Neuronal stem cell (in vitro differentiated cells): ENCODE measurements at regions not wholly inside any gene's neighbourhood (a gene's known extent, or its start where the extent isn't known, plus 50 kb on each side); places are given as distances from the start of the nearest gene placed in this dataset.

Source experiments
- DNase-seq: peaks from one replicate; pipeline ENCODE4 v3.0.0-alpha.2; 2013; ENCODE audit warnings: low spot score
- H2AFZ ChIP-seq: one replicate; pipeline ENCODE4 v1.6.1; 2013; ENCODE audit warnings: mild to moderate bottlenecking, low read length, inconsistent platforms
- H2AK5ac ChIP-seq: 2 replicates; pipeline ENCODE4 v1.6.1; 2013; ENCODE audit warnings: low read depth, mild to moderate bottlenecking, inconsistent platforms, low read length, moderate library complexity, mixed read lengths
- H2BK120ac ChIP-seq: 2 replicates; pipeline ENCODE4 v1.6.1; 2013; ENCODE audit warnings: low read depth, mild to moderate bottlenecking, inconsistent platforms, low read length, moderate library complexity, mixed read lengths
- H2BK12ac ChIP-seq: one replicate; pipeline ENCODE4 v1.6.1; 2013; ENCODE audit warnings: low read length, inconsistent platforms
- H2BK15ac ChIP-seq: 2 replicates; pipeline ENCODE4 v1.6.1; 2013; ENCODE audit warnings: mild to moderate bottlenecking, low read length, inconsistent platforms, mixed read lengths
- H2BK5ac ChIP-seq: one replicate; pipeline ENCODE4 v1.6.1; 2013; ENCODE audit warnings: inconsistent platforms, mild to moderate bottlenecking, low read length, moderate library complexity
- H3K14ac ChIP-seq: one replicate; pipeline ENCODE4 v1.6.1; 2013; ENCODE audit warnings: low read length, inconsistent platforms
- H3K18ac ChIP-seq: 2 replicates; pipeline ENCODE4 v1.6.1; 2013; ENCODE audit warnings: low read length, inconsistent platforms
- H3K23ac ChIP-seq: 2 replicates; pipeline ENCODE4 v1.6.1; 2013; ENCODE audit warnings: low read depth, mild to moderate bottlenecking, mixed read lengths, low read length, inconsistent platforms; ENCODE audit not compliant: poor library complexity
- H3K27ac ChIP-seq: replicated peaks from 3 replicates; pipeline ENCODE4 v1.5.1; 2013; ENCODE audit warnings: low read length, inconsistent platforms
- H3K27me3 ChIP-seq, 3 experiments: 2 replicates each; pipeline ENCODE4 v1.6.1; 2013; ENCODE audit warnings: low read length in 3 of 3, mild to moderate bottlenecking in 2 of 3, inconsistent platforms in 1 of 3, low read depth in 1 of 3, mixed read lengths in 1 of 3, moderate library complexity in 1 of 3; ENCODE audit not compliant: control insufficient read depth in 3 of 3, insufficient read depth in 3 of 3
- H3K36me3 ChIP-seq, 2 donors: replicated peaks in 1 of 2; 2 replicates each; pipeline ENCODE4 v1.6.1; 2013; ENCODE audit warnings: low read length in 2 of 2; ENCODE audit not compliant: control insufficient read depth in 2 of 2, insufficient read depth in 2 of 2
- H3K4ac ChIP-seq: 2 replicates; pipeline ENCODE4 v1.6.1; 2013; ENCODE audit warnings: inconsistent platforms, mild to moderate bottlenecking, low read length, moderate library complexity
- H3K4me1 ChIP-seq, 2 donors: 1 replicate in 1 of 2; 2 replicates in 1 of 2; pipeline ENCODE4 v1.6.1; 2013; ENCODE audit warnings: low read length in 2 of 2, low read depth in 1 of 2; ENCODE audit not compliant: control insufficient read depth in 2 of 2, insufficient read depth in 1 of 2
- H3K4me2 ChIP-seq: one replicate; pipeline ENCODE4 v1.6.1; 2013; ENCODE audit warnings: mild to moderate bottlenecking, low read length, inconsistent platforms; ENCODE audit not compliant: insufficient read depth, poor library complexity, severe bottlenecking
- H3K4me3 ChIP-seq, 2 donors: 2 replicates each; pipeline ENCODE4 v1.5.1; 2013; ENCODE audit warnings: low read length in 2 of 2, mild to moderate bottlenecking in 2 of 2, inconsistent platforms in 1 of 2, moderate library complexity in 1 of 2
- H3K79me1 ChIP-seq: one replicate; pipeline ENCODE4 v1.6.1; 2013; ENCODE audit warnings: low read depth, mild to moderate bottlenecking, inconsistent platforms, low read length, moderate library complexity
- H3K9ac ChIP-seq: one replicate; pipeline ENCODE4 v1.6.1; 2013; ENCODE audit warnings: mild to moderate bottlenecking, low read depth, low read length, inconsistent platforms; ENCODE audit not compliant: poor library complexity
- H3K9me3 ChIP-seq, 2 donors: replicated peaks in 1 of 2; 2 replicates each; pipeline versions ENCODE3 to v1.6.1; 2013; ENCODE audit warnings: low read length in 2 of 2, mild to moderate bottlenecking in 2 of 2, inconsistent platforms in 1 of 2, low read depth in 1 of 2, mixed read lengths in 1 of 2, moderate library complexity in 1 of 2; ENCODE audit not compliant: control insufficient read depth in 2 of 2, insufficient read depth in 1 of 2
- H4K8ac ChIP-seq: one replicate; pipeline ENCODE4 v1.6.1; 2013; ENCODE audit warnings: low read depth, mild to moderate bottlenecking, inconsistent platforms, low read length, moderate library complexity
- H4K91ac ChIP-seq: one replicate; pipeline ENCODE4 v1.6.1; 2013; ENCODE audit warnings: low read length, low read depth, mild to moderate bottlenecking, inconsistent platforms; ENCODE audit not compliant: poor library complexity
- WGBS, 2 donors: extraction: QIAGEN DNeasy Blood & Tissue Kit; methylation state at CpG; one replicate each; pipeline ENCODE4 v1.1.7; 2013; ENCODE audit warnings: missing lambda C conversion rate in 2 of 2, mixed read lengths in 1 of 2; ENCODE audit not compliant: insufficient read length in 2 of 2, insufficient replicate concordance in 1 of 2; ENCODE audit errors: extremely low coverage in 2 of 2; 5-methylcytosine and 5-hydroxymethylcytosine counted together

GRCh38 chr17:70636517-70637133 lies 467.3 kb downstream of the KCNJ2 start:
- no peak overlapping the region for H4K8ac ChIP-seq
- H3K4ac ChIP-seq, result no peak overlapping the region
- H3K9me3 ChIP-seq, result peaks cover 0 to 8% of the 10 kb centered on the region in 2 donors
- no peaks in the 10 kb centered on the region for H3K27me3 ChIP-seq
- no peak overlapping the region for H3K27ac ChIP-seq
- H4K91ac ChIP-seq, result no peak overlapping the region
- no peak overlapping the region for H2BK12ac ChIP-seq
- no peak overlapping the region for H3K14ac ChIP-seq
- no peaks in the 10 kb centered on the region for H3K79me1 ChIP-seq
- H3K4me2 ChIP-seq, result no peak overlapping the region
- no peaks in the 10 kb centered on the region for H3K36me3 ChIP-seq
- no peak overlapping the region for H2BK15ac ChIP-seq
- H3K18ac ChIP-seq, result no peak overlapping the region
- no peak overlapping the region for H3K9ac ChIP-seq
- no peak overlapping the region for H2BK5ac ChIP-seq
- no peak overlapping the region for H3K4me3 ChIP-seq
- H2AFZ ChIP-seq, result no peak overlapping the region
- no CpG with 5 or more reads among the region's 2 CpGs for WGBS, 2 donors
- no peak overlapping the region for H3K23ac ChIP-seq
- H2AK5ac ChIP-seq, result no peak overlapping the region
- H2BK120ac ChIP-seq, result no peak overlapping the region
- H3K4me1 ChIP-seq, result peaks cover 0 to 13% of the 10 kb centered on the region in 2 donors
- peak; percentile 40 for DNase-seq

- no peak for DNase-seq
- no peak overlapping the region for H2BK12ac ChIP-seq
- no peaks in the 10 kb centered on the region for H3K27me3 ChIP-seq
- H2BK15ac ChIP-seq, result no peak overlapping the region
- no CpG with 5 or more reads among the region's 2 CpGs for WGBS, 2 donors
- H3K79me1 ChIP-seq, result no peaks in the 10 kb centered on the region
- H3K14ac ChIP-seq, result no peak overlapping the region
- no peaks in the 10 kb centered on the region for H3K36me3 ChIP-seq
- no peak overlapping the region for H3K4ac ChIP-seq
- no peak overlapping the region for H3K27ac ChIP-seq
- H4K91ac ChIP-seq, result no peak overlapping the region
- no peak overlapping the region for H3K4me2 ChIP-seq
- H2BK120ac ChIP-seq, result no peak overlapping the region
- H3K23ac ChIP-seq, result no peak overlapping the region
- H3K4me3 ChIP-seq, result no peak overlapping the region
- H2AFZ ChIP-seq, result no peak overlapping the region
- peaks cover 2 to 39% of the 10 kb centered on the region in 2 donors for H3K4me1 ChIP-seq
- H2AK5ac ChIP-seq, result no peak overlapping the region
- peaks cover 0 to 7% of the 10 kb centered on the region in 2 donors for H3K9me3 ChIP-seq
- H4K8ac ChIP-seq, result no peak overlapping the region
- H2BK5ac ChIP-seq, result no peak overlapping the region
- no peak overlapping the region for H3K9ac ChIP-seq
- no peak overlapping the region for H3K18ac ChIP-seq
Measured at GRCh38 chr17:70642059-70642458, 472.7 kb downstream of the KCNJ2 start.

GRCh38 chr17:70644096-70644495 lies 474.8 kb downstream of the KCNJ2 start:
- Histone ChIP-seq H4K8ac (no peak overlapping the region), H3K9me3 (peaks cover 0 to 11% of the 10 kb centered on the region in 2 donors), H3K4ac (no peak overlapping the region), H3K27me3 (no peaks in the 10 kb centered on the region), H4K91ac (no peak overlapping the region), H3K18ac (no peak overlapping the region), H3K4me2 (no peak overlapping the region), H3K27ac (no peak overlapping the region), H3K14ac (no peak overlapping the region), H3K23ac (no peak overlapping the region), H3K36me3 (no peaks in the 10 kb centered on the region), H2BK120ac (no peak overlapping the region), H3K9ac (no peak overlapping the region), H2BK5ac (no peak overlapping the region), H2BK15ac (no peak overlapping the region), H3K79me1 (no peaks in the 10 kb centered on the region), H2AK5ac (no peak overlapping the region), H3K4me3 (no peak overlapping the region), H2BK12ac (no peak overlapping the region), H2AFZ (peak overlapping the region; percentile 32), H3K4me1 (peaks cover 2 to 39% of the 10 kb centered on the region in 2 donors)
- DNase-seq, result no peak
- no CpG with 5 or more reads among the region's 2 CpGs for WGBS, 2 donors

- no peak overlapping the region for H4K8ac ChIP-seq
- no peak overlapping the region for H2BK12ac ChIP-seq
- H3K18ac ChIP-seq, result no peak overlapping the region
- no peak overlapping the region for H4K91ac ChIP-seq
- H2BK120ac ChIP-seq, result no peak overlapping the region
- H2BK5ac ChIP-seq, result no peak overlapping the region
- H3K27ac ChIP-seq, result no peak overlapping the region
- WGBS, 2 donors, result no CpG with 5 or more reads among the region's 1 CpG
- H3K4ac ChIP-seq, result no peak overlapping the region
- H3K14ac ChIP-seq, result no peak overlapping the region
- DNase-seq, result no peak
- no peaks in the 10 kb centered on the region for H3K36me3 ChIP-seq
- no peak overlapping the region for H3K9ac ChIP-seq
- H2AK5ac ChIP-seq, result no peak overlapping the region
- H3K4me1 ChIP-seq, result peaks cover 2 to 30% of the 10 kb centered on the region in 2 donors
- H3K4me3 ChIP-seq, result no peak overlapping the region
- H3K23ac ChIP-seq, result no peak overlapping the region
- peaks cover 0 to 11% of the 10 kb centered on the region in 2 donors for H3K9me3 ChIP-seq
- no peak overlapping the region for H3K4me2 ChIP-seq
- no peak overlapping the region for H2BK15ac ChIP-seq
- no peaks in the 10 kb centered on the region for H3K79me1 ChIP-seq
- no peaks in the 10 kb centered on the region for H3K27me3 ChIP-seq
- no peak overlapping the region for H2AFZ ChIP-seq
Measured at GRCh38 chr17:70646673-70647072, 477.3 kb downstream of the KCNJ2 start.
